ENCODE measurements at regions not wholly inside any gene's neighbourhood (a gene's known extent, or its start where the extent isn't known, plus 50 kb on each side); places are given as distances from the start of the nearest gene placed in this dataset.

- TF ChIP-seq HES4 (CRISPR knock-in tag; IDR thresholded peaks at IDR 0.05; ENCODE audit: borderline replicate concordance), result no peak
- TF ChIP-seq RARA (CRISPR knock-in tag; IDR thresholded peaks at IDR 0.05), result peak; percentile 88
- no peak; the same call in 1 of the 2 replicates for TF ChIP-seq KAT8 (CRISPR knock-in tag; IDR thresholded peaks at IDR 0.05)
- peak; percentile 84; the same call in 1 of the 2 replicates for TF ChIP-seq FOXO1 (CRISPR knock-in tag; IDR thresholded peaks at IDR 0.05)
- TF ChIP-seq ISL2 (CRISPR knock-in tag; IDR thresholded peaks at IDR 0.05), result peak; percentile 77
- no peak; the same call in 1 of the 2 replicates for TF ChIP-seq SP4 (CRISPR knock-in tag; IDR thresholded peaks at IDR 0.05)
- peak; percentile 50; the same call in 1 of the 2 replicates for TF ChIP-seq CEBPG (CRISPR knock-in tag; IDR thresholded peaks at IDR 0.05)
- peak; percentile 35; the same call in 1 of the 2 replicates for TF ChIP-seq ZBTB25 (CRISPR knock-in tag; IDR thresholded peaks at IDR 0.05)
- peak; percentile 60 for TF ChIP-seq ZGPAT (CRISPR knock-in tag; IDR thresholded peaks at IDR 0.05)
- TF ChIP-seq STAT6 (CRISPR knock-in tag; IDR thresholded peaks at IDR 0.05; ENCODE audit: borderline replicate concordance), result peak; percentile 80; the same call in 1 of the 2 replicates
- peak; percentile 83; the same call in 1 of the 2 replicates for TF ChIP-seq MLX (CRISPR knock-in tag; IDR thresholded peaks at IDR 0.05)
- peak in 1 of 2 experiments; percentile 87; a peak in 2 of 4 replicates for TF ChIP-seq EP300 (IDR thresholded peaks at IDR 0.05; ENCODE audit: low read depth in 2 of 2, low read length in 2 of 2)
- peak; percentile 60; the same call in 1 of the 2 replicates for TF ChIP-seq EP300 (CRISPR knock-in tag; IDR thresholded peaks at IDR 0.05; ENCODE audit: borderline replicate concordance)
- TF ChIP-seq GATA4 (IDR thresholded peaks at IDR 0.05; ENCODE audit: borderline replicate concordance, low read depth), result peak; percentile 48; the same call in 1 of the 2 replicates
- TF ChIP-seq CBFB (CRISPR knock-in tag; IDR thresholded peaks at IDR 0.05), result 0 out of 2 replicates have a peak, but pooled peaks have one; percentile 10
- TF ChIP-seq ZNF800 (CRISPR knock-in tag; IDR thresholded peaks at IDR 0.05), result 0 out of 2 replicates have a peak, but pooled peaks have one; percentile 38
- TF ChIP-seq SSRP1 (CRISPR knock-in tag; IDR thresholded peaks at IDR 0.05), result no peak
- 0 out of 2 replicates have a peak, but pooled peaks have one; percentile 72 for TF ChIP-seq ZNF607 (CRISPR knock-in tag; IDR thresholded peaks at IDR 0.05; ENCODE audit: borderline replicate concordance)
- no peak for TF ChIP-seq ZFYVE20 (CRISPR knock-in tag; IDR thresholded peaks at IDR 0.05; ENCODE audit: borderline replicate concordance, low read depth)
- TF ChIP-seq HNF4G (IDR thresholded peaks at IDR 0.05; ENCODE audit: borderline replicate concordance, low read depth, low read length), result peak; percentile 93
- TF ChIP-seq HNF4G (CRISPR knock-in tag; IDR thresholded peaks at IDR 0.05; ENCODE audit: borderline replicate concordance, low read depth), result peak; percentile 88; the same call in 1 of the 2 replicates
- TF ChIP-seq SMAD1 (CRISPR knock-in tag; IDR thresholded peaks at IDR 0.05; ENCODE audit: borderline replicate concordance, low read depth), result no peak
- TF ChIP-seq ZNF768 (CRISPR knock-in tag; IDR thresholded peaks at IDR 0.05), result no peak
Observed at GRCh38 chr2:39515273-39515896, 78.3 kb upstream of the MAP4K3 start (continued).
